Gastrocnemius medialis (tissue), 4 donors: ENCODE measurements at regions not wholly inside any gene's neighbourhood (a gene's known extent, or its start where the extent isn't known, plus 50 kb on each side); places are given as distances from the start of the nearest gene placed in this dataset.

Source experiments
- ATAC-seq, 2 donors: fragments of 150-250 bp; one replicate each; pipeline ENCODE4 v1.9.1; 2016
- DNase-seq, 2 donors: peaks; one replicate each; pipeline ENCODE4 v3.0.0-alpha.2; 2019
- H3K27ac ChIP-seq, 4 donors: fragments of 200-600 bp; sonication (generic); 1 replicate in 1 of 4; 2 replicates in 3 of 4; pipeline ENCODE4 v1.5.1; 2016 to 2018; ENCODE audit warnings: mild to moderate bottlenecking in 2 of 4, moderate library complexity in 1 of 4
- H3K27me3 ChIP-seq, 3 donors: fragments of 200-600 bp; sonication (generic) in 2 of 3; 1 replicate in 1 of 3; 2 replicates in 2 of 3; pipeline versions ENCODE4 v1.5.1 to v1.6.0; 2016 to 2019; ENCODE audit warnings: mild to moderate bottlenecking in 1 of 3, moderate library complexity in 1 of 3
- H3K36me3 ChIP-seq, 2 donors: fragments of 200-600 bp; sonication (generic) in 1 of 2; one replicate each; pipeline ENCODE4 v1.5.1; 2017 to 2018
- H3K4me1 ChIP-seq, 2 donors: fragments of 200-600 bp; sonication (generic) in 1 of 2; one replicate each; pipeline ENCODE4 v1.5.1; 2016 to 2017; ENCODE audit warnings: mild to moderate bottlenecking in 2 of 2
- H3K4me3 ChIP-seq, 4 donors: fragments of 200-600 bp; sonication (generic) in 3 of 4; 1 replicate in 1 of 4; 2 replicates in 3 of 4; pipeline ENCODE4 v1.5.1; 2016 to 2019; ENCODE audit warnings: mild to moderate bottlenecking in 2 of 4
- H3K9me3 ChIP-seq, 3 donors: fragments of 200-600 bp; sonication (generic) in 2 of 3; 1 replicate in 1 of 3; 2 replicates in 2 of 3; pipeline ENCODE4 v1.5.1; 2016 to 2019
- POLR2A ChIP-seq, 2 donors: fragments of 450-650 bp; IDR thresholded peaks; one replicate each; pipeline ENCODE4 v1.6.1; 2017; ENCODE audit warnings: antibody characterized with exemption in 2 of 2, mild to moderate bottlenecking in 2 of 2, moderate library complexity in 2 of 2
- in situ Hi-C, 4 donors: fragments of 200-750 bp; cut with MboI; loops; one replicate each; pipeline versions ENCODE4 v1.15.0 to v1.8.0; 2017; ENCODE audit warnings: low sequenced_read_pairs in 4 of 4
- intact Hi-C: fragments of 100-400 bp; cut with DNase I; formaldehyde crosslinking; loops from one replicate; pipeline ENCODE4 v1.15.1; 2023; ENCODE audit warnings: low total_unique reads
- TF ChIP-seq, protein P1 (sequence below), 5 experiments: fragments of 450-650 bp in 3 of 5; fragments of 200-600 bp in 2 of 5; sonication (generic) in 2 of 5; IDR thresholded peaks in 4 of 5; conservative IDR thresholded peaks in 1 of 5; 1 replicate in 4 of 5; 2 replicates in 1 of 5; pipeline ENCODE4 v1.5.1; 2016 to 2019; ENCODE audit warnings: antibody characterized with exemption in 5 of 5, mild to moderate bottlenecking in 3 of 5, moderate library complexity in 3 of 5

- no peak for ATAC-seq
- in situ Hi-C loops (no loop called here), intact Hi-C loops (no loop called here)
- Histone ChIP-seq H3K27me3 (no peaks in the 10 kb centered on the region), H3K9me3 (no peaks in the 10 kb centered on the region), H3K4me3 (no peak overlapping the region), H3K27ac (no peak overlapping the region), H3K36me3 (no peaks in the 10 kb centered on the region), H3K4me1 (peaks cover 0 to 13% of the 10 kb centered on the region in 2 donors)
- DNase-seq = no peak
- TF ChIP-seq POLR2A (IDR thresholded peaks at IDR 0.05) = no peak
- TF ChIP-seq, protein P1, sequence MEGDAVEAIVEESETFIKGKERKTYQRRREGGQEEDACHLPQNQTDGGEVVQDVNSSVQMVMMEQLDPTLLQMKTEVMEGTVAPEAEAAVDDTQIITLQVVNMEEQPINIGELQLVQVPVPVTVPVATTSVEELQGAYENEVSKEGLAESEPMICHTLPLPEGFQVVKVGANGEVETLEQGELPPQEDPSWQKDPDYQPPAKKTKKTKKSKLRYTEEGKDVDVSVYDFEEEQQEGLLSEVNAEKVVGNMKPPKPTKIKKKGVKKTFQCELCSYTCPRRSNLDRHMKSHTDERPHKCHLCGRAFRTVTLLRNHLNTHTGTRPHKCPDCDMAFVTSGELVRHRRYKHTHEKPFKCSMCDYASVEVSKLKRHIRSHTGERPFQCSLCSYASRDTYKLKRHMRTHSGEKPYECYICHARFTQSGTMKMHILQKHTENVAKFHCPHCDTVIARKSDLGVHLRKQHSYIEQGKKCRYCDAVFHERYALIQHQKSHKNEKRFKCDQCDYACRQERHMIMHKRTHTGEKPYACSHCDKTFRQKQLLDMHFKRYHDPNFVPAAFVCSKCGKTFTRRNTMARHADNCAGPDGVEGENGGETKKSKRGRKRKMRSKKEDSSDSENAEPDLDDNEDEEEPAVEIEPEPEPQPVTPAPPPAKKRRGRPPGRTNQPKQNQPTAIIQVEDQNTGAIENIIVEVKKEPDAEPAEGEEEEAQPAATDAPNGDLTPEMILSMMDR (IDR thresholded peaks at IDR 0.05 in 4 of 5, conservative IDR thresholded peaks at IDR 0.05 in 1 of 5) = no peak
Measured at GRCh38 chr16:65295527-65295926, 173.7 kb upstream of the CDH11 start.

- TF ChIP-seq, protein P1 (IDR thresholded peaks at IDR 0.05 in 4 of 5, conservative IDR thresholded peaks at IDR 0.05 in 1 of 5) = no peak
- no peak for TF ChIP-seq POLR2A (IDR thresholded peaks at IDR 0.05)
- in situ Hi-C loops (no loop called here), intact Hi-C loops (no loop called here)
- no peak for DNase-seq
- Histone ChIP-seq H3K27ac (no peak overlapping the region), H3K27me3 (no peaks in the 10 kb centered on the region), H3K4me3 (no peak overlapping the region), H3K9me3 (no peaks in the 10 kb centered on the region), H3K4me1 (peaks cover 3 to 19% of the 10 kb centered on the region in 2 donors), H3K36me3 (no peaks in the 10 kb centered on the region)
- ATAC-seq = no peak
Measured at GRCh38 chr16:65294708-65295107, 172.8 kb upstream of the CDH11 start.

DNA sequence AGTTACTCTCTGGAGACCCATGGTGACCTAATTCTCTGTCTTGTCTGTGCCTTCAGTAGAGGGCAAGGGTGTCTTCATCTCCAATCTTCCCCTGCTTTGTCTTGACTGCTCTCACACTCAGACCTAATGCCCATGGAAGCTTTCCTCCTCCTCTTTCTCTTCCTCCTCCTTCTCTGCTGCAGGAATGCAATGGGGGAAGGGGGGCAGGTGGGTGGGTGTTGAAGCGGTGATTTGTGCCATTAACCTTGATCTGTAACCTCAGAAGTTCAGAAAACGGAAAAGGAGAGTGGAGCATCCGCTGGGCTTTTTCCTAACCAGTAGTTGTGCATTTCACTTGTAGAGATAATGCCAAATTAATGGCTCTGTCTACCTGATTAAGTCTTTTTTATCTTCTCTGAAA, 172.3 kb upstream of the CDH11 start:
- H3K36me3 ChIP-seq = no peaks in the 10 kb centered on the region
- peaks cover 8 to 24% of the 10 kb centered on the region in 2 donors for H3K4me1 ChIP-seq
- DNase-seq (no peak), ATAC-seq (no peak)
- H3K27me3 ChIP-seq = no peaks in the 10 kb centered on the region
- H3K9me3 ChIP-seq = no peaks in the 10 kb centered on the region
- no peak for TF ChIP-seq POLR2A (IDR thresholded peaks at IDR 0.05)
- TF ChIP-seq, protein P1 (IDR thresholded peaks at IDR 0.05 in 4 of 5, conservative IDR thresholded peaks at IDR 0.05 in 1 of 5) = no peak
- no peak overlapping the region for H3K4me3 ChIP-seq
- H3K27ac ChIP-seq = no peak overlapping the region
- in situ Hi-C loops = no loop called here
- intact Hi-C loops = no loop called here

DNA sequence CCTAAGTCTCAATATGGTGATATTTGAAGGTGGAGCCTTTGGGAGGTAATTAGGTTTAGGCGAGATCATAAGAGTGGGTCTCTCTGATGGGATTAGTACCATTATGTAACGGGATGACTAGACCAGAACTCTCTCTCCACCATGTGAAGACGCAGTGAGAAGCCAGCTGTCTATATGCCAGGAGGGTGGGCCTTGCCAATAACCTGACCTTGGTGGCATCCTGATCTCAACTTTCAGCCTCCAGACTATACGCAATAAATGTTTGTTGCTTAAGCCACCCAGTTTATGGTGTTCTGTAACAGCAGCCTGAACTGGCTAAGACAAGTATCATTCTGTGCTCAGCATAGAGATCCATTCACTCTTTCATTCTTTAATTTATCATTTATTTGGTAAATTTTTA, 167.2 kb upstream of the CDH11 start:
- in situ Hi-C loops = no loop called here
- intact Hi-C loops = no loop called here
- H3K27ac ChIP-seq = peak overlapping the region in 3 of 4 donors; percentile 14 to 59 (median 57)
- peak; percentile 40 to 79 for DNase-seq
- peaks cover 9 to 11% of the 10 kb centered on the region in 2 donors for H3K4me1 ChIP-seq
- no peaks in the 10 kb centered on the region for H3K9me3 ChIP-seq
- no peaks in the 10 kb centered on the region for H3K36me3 ChIP-seq
- TF ChIP-seq, protein P1 (IDR thresholded peaks at IDR 0.05 in 4 of 5, conservative IDR thresholded peaks at IDR 0.05 in 1 of 5) = no peak
- TF ChIP-seq POLR2A (IDR thresholded peaks at IDR 0.05) = no peak
- peak; percentile 94 to 99 for ATAC-seq
- no peak overlapping the region for H3K4me3 ChIP-seq
- H3K27me3 ChIP-seq = no peaks in the 10 kb centered on the region

GRCh38 chr16:65287307-65287706, 165.4 kb upstream of the CDH11 start:
- in situ Hi-C loops (no loop called here), intact Hi-C loops (no loop called here)
- Histone ChIP-seq H3K27ac (no peak overlapping the region), H3K36me3 (no peaks in the 10 kb centered on the region), H3K27me3 (no peaks in the 10 kb centered on the region), H3K4me1 (peaks cover 9 to 11% of the 10 kb centered on the region in 2 donors), H3K9me3 (no peaks in the 10 kb centered on the region), H3K4me3 (no peak overlapping the region)
- TF ChIP-seq POLR2A (IDR thresholded peaks at IDR 0.05) = no peak
- TF ChIP-seq, protein P1 (IDR thresholded peaks at IDR 0.05 in 4 of 5, conservative IDR thresholded peaks at IDR 0.05 in 1 of 5) = no peak
- DNase-seq (no peak), ATAC-seq (no peak)
